Activated B cell treated with CpG ODN at 0.5 μM for 24 hours (primary cell): ENCODE measurements at regions not wholly inside any gene's neighbourhood (a gene's known extent, or its start where the extent isn't known, plus 50 kb on each side); places are given as distances from the start of the nearest gene placed in this dataset.

Experiments
- ATAC-seq: fragments of 200-7000 bp; cut with Tn5 transposase; one replicate; pipeline ENCODE4 v1.10.0; 2021; ENCODE audit warnings: low read depth, mild to moderate bottlenecking, moderate library complexity
- CTCF ChIA-PET: fragments of 350-600 bp; sonication (Branson Sonifier 250); formaldehyde crosslinking; loops from one replicate; lab custom pipeline; 2021; ENCODE audit warnings: antibody characterized with exemption; lab: Charles Lee
- POLR2A ChIA-PET: fragments of 350-600 bp; sonication (Branson Sonifier 250); formaldehyde crosslinking; loops from one replicate; lab custom pipeline; 2021; ENCODE audit warnings: antibody characterized with exemption; lab: Charles Lee
- DNase-seq: peaks from one replicate; pipeline ENCODE4 v3.0.0; 2022
- H3K27ac Mint-ChIP-seq: one replicate; pipeline ENCODE4 v1.8.0; 2020; ENCODE audit warnings: mixed read lengths
- H3K27me3 Mint-ChIP-seq: one replicate; pipeline ENCODE4 v1.8.0; 2021; ENCODE audit warnings: mixed read lengths
- H3K36me3 Mint-ChIP-seq: one replicate; pipeline ENCODE4 v1.8.0; 2021; ENCODE audit warnings: low read depth, mixed read lengths
- H3K4me1 Mint-ChIP-seq: one replicate; pipeline ENCODE4 v1.8.0; 2021; ENCODE audit warnings: mixed read lengths
- H3K4me3 Mint-ChIP-seq: one replicate; pipeline ENCODE4 v1.8.0; 2020; ENCODE audit warnings: mild to moderate bottlenecking, mixed read lengths
- H3K9me3 Mint-ChIP-seq: one replicate; pipeline ENCODE4 v1.8.0; 2020; ENCODE audit warnings: mixed read lengths
- CTCF ChIP-seq: fragments of 200-600 bp; IDR thresholded peaks from one replicate; pipeline ENCODE4 v1.8.0; 2022; ENCODE audit warnings: antibody characterized with exemption, mild to moderate bottlenecking
- intact Hi-C: fragments of 100-400 bp; cut with micrococcal nuclease; formaldehyde crosslinking; loops from one replicate; pipeline ENCODE4 v1.15.1; 2024

DNA sequence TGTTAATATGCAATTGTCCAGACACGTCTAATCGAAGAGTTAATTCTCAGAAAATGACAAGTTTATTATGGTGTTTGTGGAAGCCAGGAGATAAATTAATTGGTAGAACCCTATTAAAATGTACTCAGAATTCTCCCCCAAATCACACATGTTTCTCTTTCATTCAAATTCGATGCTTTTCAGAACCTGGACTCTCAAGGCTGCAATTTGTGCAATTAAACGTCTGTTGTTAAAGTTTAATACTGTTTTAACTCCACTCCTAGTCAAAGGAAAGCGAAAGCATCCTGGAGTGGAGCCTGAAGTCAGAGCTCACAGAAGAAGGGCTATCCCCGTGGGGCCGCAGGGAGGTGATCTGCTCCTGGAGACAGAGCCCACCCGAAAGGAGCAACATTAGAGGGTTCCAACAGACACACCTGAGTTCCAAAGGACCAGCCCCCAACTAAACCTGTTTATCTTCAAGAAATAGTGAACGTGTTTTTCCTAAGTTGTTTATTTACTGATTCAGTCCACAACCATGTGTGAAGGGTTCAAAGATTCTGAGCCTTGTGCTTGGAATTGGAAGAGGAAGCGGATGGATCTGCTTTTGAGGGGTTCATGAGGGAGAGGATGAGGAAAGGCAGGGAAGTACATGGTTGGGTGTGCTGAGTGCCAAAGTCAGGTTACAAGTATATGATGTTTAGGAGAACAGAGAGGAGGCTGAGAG lies 68.0 kb upstream of the AKT3 start:
- intact Hi-C loops: no loop called here
- peaks cover 63% of the 10 kb centered on the region for H3K27me3 Mint-ChIP-seq
- no peak overlapping the region for H3K27ac Mint-ChIP-seq
- DNase-seq (no peak), ATAC-seq (no peak)
- H3K4me1 Mint-ChIP-seq: peaks cover 17% of the 10 kb centered on the region
- H3K9me3 Mint-ChIP-seq: no peaks in the 10 kb centered on the region
- no peak for TF ChIP-seq CTCF
- no peaks in the 10 kb centered on the region for H3K36me3 Mint-ChIP-seq
- peak overlapping the region; percentile 84 for H3K4me3 Mint-ChIP-seq
- ChIA-PET POLR2A (no interaction called here), CTCF (no interaction called here)

GRCh38 chr1:243917177-243917862 lies 67.3 kb upstream of the AKT3 start:
- Mint-ChIP-seq H3K4me1 (peaks cover 17% of the 10 kb centered on the region), H3K27me3 (peaks cover 60% of the 10 kb centered on the region), H3K9me3 (no peaks in the 10 kb centered on the region), H3K27ac (no peak overlapping the region), H3K4me3 (peak overlapping the region; percentile 84), H3K36me3 (no peaks in the 10 kb centered on the region)
- DNase-seq: no peak
- intact Hi-C loops: no loop called here
- ChIA-PET CTCF (no interaction called here), POLR2A (no interaction called here)
- no peak for TF ChIP-seq CTCF
- peak; percentile 34 for ATAC-seq

GRCh38 chr1:243916160-243916559 lies 66.1 kb upstream of the AKT3 start:
- no peak for ATAC-seq

GRCh38 chr1:243912347-243912746 lies 62.3 kb upstream of the AKT3 start:
- no peak for ATAC-seq
- DNase-seq: no peak
- H3K9me3 Mint-ChIP-seq: no peaks in the 10 kb centered on the region
- H3K4me1 Mint-ChIP-seq: peaks cover 13% of the 10 kb centered on the region
- H3K36me3 Mint-ChIP-seq: no peaks in the 10 kb centered on the region
- no peak overlapping the region for H3K27ac Mint-ChIP-seq
- intact Hi-C loops: no loop called here
- no peak for TF ChIP-seq CTCF
- ChIA-PET CTCF (no interaction called here), POLR2A (no interaction called here)
- H3K4me3 Mint-ChIP-seq: no peak overlapping the region
- peaks cover 28% of the 10 kb centered on the region for H3K27me3 Mint-ChIP-seq

More at GRCh38 chr1:243916160-243916559, 66.1 kb upstream of the AKT3 start:
- ChIA-PET POLR2A (no interaction called here), CTCF (no interaction called here)
- H3K4me1 Mint-ChIP-seq: peaks cover 17% of the 10 kb centered on the region
- TF ChIP-seq CTCF: no peak
- H3K27ac Mint-ChIP-seq: no peak overlapping the region
- H3K27me3 Mint-ChIP-seq: peaks cover 52% of the 10 kb centered on the region
- H3K36me3 Mint-ChIP-seq: no peaks in the 10 kb centered on the region
- intact Hi-C loops: no loop called here
- no peaks in the 10 kb centered on the region for H3K9me3 Mint-ChIP-seq
- no peak overlapping the region for H3K4me3 Mint-ChIP-seq
- DNase-seq: no peak

DNA sequence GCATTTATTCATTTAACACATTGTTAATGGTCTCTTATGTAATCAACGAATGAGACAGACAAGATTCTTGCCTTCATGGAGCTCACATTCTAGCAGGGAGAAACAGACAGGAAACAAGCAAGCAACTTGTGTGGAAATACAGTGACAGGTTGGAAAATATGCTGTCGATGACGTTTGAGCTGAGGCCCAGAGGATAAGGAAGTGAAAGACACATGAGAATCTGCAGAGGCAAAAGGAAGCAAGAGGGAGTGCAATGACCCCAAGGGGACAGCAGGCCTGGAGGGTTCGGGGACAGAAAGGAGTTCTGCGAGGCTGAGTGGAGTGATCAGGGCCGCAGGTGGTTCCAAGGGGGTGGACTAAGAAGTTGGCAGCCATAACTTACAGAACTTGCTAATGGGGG lies 60.6 kb upstream of the AKT3 start:
- intact Hi-C loops: no loop called here
- Mint-ChIP-seq H3K4me1 (peaks cover 7% of the 10 kb centered on the region), H3K27me3 (peaks cover 23% of the 10 kb centered on the region), H3K4me3 (no peak overlapping the region), H3K9me3 (no peaks in the 10 kb centered on the region), H3K27ac (no peak overlapping the region), H3K36me3 (no peaks in the 10 kb centered on the region)
- TF ChIP-seq CTCF: no peak
- ATAC-seq: peak; percentile 50
- CTCF ChIA-PET: no interaction called here
- DNase-seq: no peak
- POLR2A ChIA-PET: no interaction called here
